ENCODE measurements at regions not wholly inside any gene's neighbourhood (a gene's known extent, or its start where the extent isn't known, plus 50 kb on each side); places are given as distances from the start of the nearest gene placed in this dataset.
"Not testable (repeated sequence)": the region's sequence is repeated elsewhere in the genome, so short reads cannot be mapped to it uniquely, and the experiment has no call there.

DNA sequence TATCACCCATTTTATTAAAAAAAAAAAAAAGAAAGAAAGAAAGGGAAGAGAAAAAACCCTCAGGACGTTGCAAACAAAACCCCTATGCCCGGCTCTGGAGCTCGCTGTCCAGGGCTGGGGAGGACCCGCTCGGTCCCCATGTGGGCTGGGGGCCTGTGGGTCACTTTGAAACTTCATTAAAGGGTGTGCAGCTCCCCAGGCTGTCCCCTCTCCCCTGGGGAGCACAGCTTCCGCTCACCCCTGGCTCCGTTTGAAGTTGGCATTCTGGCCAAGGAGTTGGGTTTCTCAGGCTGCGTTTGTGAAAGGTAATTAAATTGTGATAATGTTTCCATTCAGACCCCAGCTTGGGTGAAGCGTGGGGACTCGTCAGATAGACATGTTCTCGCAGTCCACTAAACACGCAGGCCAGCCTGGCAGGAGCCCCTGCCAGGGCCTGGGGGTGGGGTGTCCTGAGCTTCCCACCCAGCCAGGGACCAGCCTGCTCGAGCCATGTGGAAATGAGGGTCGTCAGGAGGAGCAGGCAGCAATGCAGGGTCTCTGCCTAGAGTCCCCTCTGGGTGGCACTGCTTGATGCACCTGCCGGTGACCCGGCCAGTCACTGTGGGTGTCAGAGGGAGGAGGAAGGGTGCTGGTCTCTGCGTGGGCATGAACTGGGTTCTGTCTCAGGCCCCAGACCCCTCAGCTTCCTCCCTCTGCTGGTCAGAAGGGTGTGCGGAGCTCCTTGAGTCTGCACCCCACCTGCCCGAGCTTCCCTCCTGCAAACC, 166.2 kb downstream of the INHBB start:
- H3K27me3 ChIP-seq = peaks cover 0 to 49% (median 0%) of the 10 kb centered on the region in 4 donors
- H3K9me3 ChIP-seq = no peaks in the 10 kb centered on the region
- H3K4me1 ChIP-seq = peaks cover 0 to 21% (median 9%) of the 10 kb centered on the region in 3 donors
- TF ChIP-seq POLR2A (IDR thresholded peaks at IDR 0.05) = no peak
- TF ChIP-seq, protein P1, sequence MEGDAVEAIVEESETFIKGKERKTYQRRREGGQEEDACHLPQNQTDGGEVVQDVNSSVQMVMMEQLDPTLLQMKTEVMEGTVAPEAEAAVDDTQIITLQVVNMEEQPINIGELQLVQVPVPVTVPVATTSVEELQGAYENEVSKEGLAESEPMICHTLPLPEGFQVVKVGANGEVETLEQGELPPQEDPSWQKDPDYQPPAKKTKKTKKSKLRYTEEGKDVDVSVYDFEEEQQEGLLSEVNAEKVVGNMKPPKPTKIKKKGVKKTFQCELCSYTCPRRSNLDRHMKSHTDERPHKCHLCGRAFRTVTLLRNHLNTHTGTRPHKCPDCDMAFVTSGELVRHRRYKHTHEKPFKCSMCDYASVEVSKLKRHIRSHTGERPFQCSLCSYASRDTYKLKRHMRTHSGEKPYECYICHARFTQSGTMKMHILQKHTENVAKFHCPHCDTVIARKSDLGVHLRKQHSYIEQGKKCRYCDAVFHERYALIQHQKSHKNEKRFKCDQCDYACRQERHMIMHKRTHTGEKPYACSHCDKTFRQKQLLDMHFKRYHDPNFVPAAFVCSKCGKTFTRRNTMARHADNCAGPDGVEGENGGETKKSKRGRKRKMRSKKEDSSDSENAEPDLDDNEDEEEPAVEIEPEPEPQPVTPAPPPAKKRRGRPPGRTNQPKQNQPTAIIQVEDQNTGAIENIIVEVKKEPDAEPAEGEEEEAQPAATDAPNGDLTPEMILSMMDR (IDR thresholded peaks at IDR 0.05) = no peak
- intact Hi-C loops (cut with DNase I) = no loop called here
- WGBS, 2 donors = 44 to 56% methylated on average over 4 to 10 of the region's 19 CpGs
- no peaks in the 10 kb centered on the region for H3K36me3 ChIP-seq
- no peak overlapping the region for H3K4me3 ChIP-seq
- no peak for DNase-seq
- no peak overlapping the region for H3K27ac ChIP-seq

DNA sequence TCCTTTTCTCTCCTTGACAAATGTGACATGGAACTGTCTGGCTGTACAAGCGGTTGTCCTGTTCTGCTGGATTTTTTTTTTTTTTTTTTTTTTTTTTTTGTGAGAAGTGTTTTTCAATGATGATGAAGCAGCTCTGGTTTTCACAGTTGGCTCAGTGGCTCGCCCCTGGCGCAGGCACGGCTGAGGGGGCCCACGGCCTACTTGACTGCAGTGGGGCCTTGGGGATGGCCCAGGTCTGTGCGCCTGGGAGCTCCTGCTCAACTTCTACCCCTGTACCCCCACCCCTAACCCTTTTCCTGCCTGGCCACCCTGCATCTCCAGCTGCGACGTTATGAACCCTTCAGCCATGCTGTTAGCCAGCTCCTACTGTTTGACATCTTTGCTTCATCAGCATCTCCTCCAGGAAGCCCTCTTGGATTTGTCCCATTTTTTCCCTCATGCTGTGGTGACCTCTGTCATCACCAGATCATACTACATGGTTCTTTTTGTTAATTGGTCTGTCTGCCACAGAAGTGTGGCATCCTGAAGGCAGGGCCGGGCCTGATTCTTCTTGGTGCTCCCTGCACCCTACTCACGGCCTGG, 167.9 kb downstream of the INHBB start:
- no peak for TF ChIP-seq POLR2A (IDR thresholded peaks at IDR 0.05)
- TF ChIP-seq, protein P1 (IDR thresholded peaks at IDR 0.05) = no peak
- no peak for DNase-seq
- no peaks in the 10 kb centered on the region for H3K36me3 ChIP-seq
- H3K4me3 ChIP-seq = no peak overlapping the region
- H3K27me3 ChIP-seq = peaks cover 0 to 60% (median 0%) of the 10 kb centered on the region in 4 donors
- intact Hi-C loops (cut with DNase I) = no loop called here
- H3K27ac ChIP-seq = no peak overlapping the region
- peaks cover 0 to 15% (median 2%) of the 10 kb centered on the region in 3 donors for H3K4me1 ChIP-seq
- H3K9me3 ChIP-seq = no peaks in the 10 kb centered on the region
- 87 to 90% methylated on average over 8 to 10 of the region's 10 CpGs for WGBS, 2 donors

DNA sequence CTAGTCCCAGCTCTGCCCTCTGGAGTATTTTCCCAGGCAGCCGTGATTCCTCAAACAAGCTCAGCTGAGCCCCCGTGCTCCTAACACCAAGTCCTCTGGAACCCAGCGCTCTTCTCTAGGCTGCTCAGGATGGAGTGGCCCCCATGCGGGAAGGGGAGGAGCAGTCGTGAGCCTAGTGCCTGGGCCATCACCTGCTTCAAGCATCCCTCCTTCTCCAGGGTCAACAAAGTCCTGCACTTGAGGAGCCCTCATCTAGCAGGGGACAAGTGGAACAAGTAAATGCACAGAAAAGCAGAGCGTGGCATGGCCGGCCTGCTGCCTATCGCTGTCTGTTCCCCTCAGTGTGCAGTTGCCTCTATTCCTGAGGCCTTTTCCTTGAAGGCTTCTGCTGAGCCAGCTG, 168.6 kb downstream of the INHBB start:
- H3K36me3 ChIP-seq = no peaks in the 10 kb centered on the region
- intact Hi-C loops (cut with DNase I) = no loop called here
- H3K9me3 ChIP-seq = no peaks in the 10 kb centered on the region
- WGBS, 2 donors = 79 to 83% methylated on average over 4 to 8 of the region's 8 CpGs
- peaks cover 0 to 67% (median 0%) of the 10 kb centered on the region in 4 donors for H3K27me3 ChIP-seq
- peaks cover 0 to 9% (median 0%) of the 10 kb centered on the region in 3 donors for H3K4me1 ChIP-seq
- DNase-seq = no peak
- no peak overlapping the region for H3K27ac ChIP-seq
- H3K4me3 ChIP-seq = no peak overlapping the region
- TF ChIP-seq, protein P1 (IDR thresholded peaks at IDR 0.05) = no peak
- TF ChIP-seq POLR2A (IDR thresholded peaks at IDR 0.05) = no peak

DNA sequence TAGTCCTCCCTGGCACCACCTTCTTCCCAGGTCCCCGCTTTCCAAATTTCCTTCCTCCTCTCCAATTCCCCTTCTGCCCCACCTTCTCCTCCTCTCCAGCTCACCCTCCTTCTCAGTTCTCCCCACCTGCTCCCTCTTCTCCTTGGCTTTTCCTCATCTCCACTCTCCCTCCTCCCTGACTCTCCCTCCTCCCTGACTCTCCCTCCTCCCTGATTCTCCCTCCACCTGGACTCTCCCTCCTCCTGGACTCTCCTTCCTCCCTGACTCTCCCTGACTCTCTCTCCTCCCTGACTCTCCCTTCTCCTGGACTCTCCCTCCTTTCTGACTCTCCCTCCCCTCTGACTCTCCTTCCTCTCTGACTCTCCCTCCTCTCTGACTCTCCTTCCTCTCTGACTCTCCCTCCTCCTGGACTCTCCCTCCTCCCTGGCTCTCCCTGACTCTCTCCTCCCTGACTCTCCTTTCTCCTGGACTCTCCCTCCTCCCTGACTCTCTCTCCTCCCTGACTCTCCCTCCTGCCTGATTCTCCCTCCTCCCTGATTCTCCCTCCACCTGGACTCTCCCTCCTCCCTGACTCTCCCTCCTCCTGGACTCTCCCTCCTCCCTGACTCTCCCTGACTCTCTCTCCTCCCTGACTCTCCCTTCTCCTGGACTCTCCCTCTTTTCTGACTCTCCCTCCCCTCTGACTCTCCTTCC, 169.3 kb downstream of the INHBB start:
- intact Hi-C loops (cut with DNase I); H3K4me1 ChIP-seq; H3K27ac ChIP-seq; H3K36me3 ChIP-seq; DNase-seq; H3K4me3 ChIP-seq; H3K9me3 ChIP-seq: not testable (repeated sequence)
- H3K27me3 ChIP-seq = peaks cover 0 to 61% (median 0%) of the 10 kb centered on the region in 4 donors
- 95% methylated on average over 1 of the region's 1 CpG for whole genome bisulfite sequencing, 2 donors

DNA sequence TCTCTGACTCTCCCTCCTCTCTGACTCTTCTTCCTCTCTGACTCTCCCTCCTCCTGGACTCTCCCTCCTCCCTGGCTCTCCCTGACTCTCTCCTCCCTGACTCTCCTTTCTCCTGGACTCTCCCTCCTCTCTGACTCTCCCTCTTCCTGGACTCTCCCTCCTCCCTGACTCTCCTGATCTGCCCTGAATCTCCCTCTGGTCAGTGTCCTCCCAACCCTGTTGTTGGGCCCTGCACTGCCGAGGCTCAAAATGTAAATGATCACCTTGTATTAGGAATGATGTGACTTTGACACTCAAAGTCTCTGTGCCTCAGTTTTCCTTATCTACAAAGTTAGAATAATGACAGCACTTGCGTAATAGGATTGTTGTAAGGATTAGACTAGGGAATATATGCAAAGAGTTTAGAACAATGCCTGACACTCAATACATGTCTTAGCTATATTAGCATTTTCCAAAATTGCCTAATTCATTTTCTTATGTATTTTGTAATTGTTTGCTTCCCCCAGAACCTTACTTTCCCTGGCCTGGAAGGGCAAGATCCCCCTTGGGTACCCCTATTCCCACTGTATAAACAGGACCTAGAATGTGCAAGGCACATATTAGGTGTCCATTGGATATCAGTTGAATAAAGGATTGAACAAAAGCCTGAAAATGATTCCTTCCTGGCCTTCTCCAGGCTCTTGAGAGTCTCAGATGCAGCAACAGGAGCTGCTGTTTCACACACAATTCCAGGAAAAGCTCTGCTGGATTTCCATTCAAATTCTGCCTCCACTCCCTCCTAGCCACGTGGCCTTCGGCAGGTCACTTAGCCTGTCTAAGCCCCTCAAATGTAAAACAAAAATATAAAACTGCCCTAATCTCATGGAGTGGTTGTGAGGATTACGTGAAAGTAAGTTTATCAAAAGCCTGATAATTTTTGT, 170.1 kb downstream of the INHBB start:
- Histone ChIP-seq H3K9me3 (no peaks in the 10 kb centered on the region), H3K4me3 (no peak overlapping the region), H3K36me3 (no peaks in the 10 kb centered on the region), H3K27ac (no peak overlapping the region), H3K4me1 (peaks cover 0 to 9% (median 0%) of the 10 kb centered on the region in 3 donors), H3K27me3 (peaks cover 0 to 56% (median 0%) of the 10 kb centered on the region in 4 donors)
- intact Hi-C loops (cut with DNase I) = no loop called here
- TF ChIP-seq POLR2A (IDR thresholded peaks at IDR 0.05) = no peak
- TF ChIP-seq, protein P1 (IDR thresholded peaks at IDR 0.05) = no peak
- 78 to 81% methylated on average over 5 of the region's 5 CpGs for WGBS, 2 donors
- no peak for DNase-seq

Measured in esophagus squamous epithelium (tissue), 5 donors.